DMS79 treated with DMSO at 0.1 percent for 48 hours (cell line): ENCODE measurements at regions not wholly inside any gene's neighbourhood (a gene's known extent, or its start where the extent isn't known, plus 50 kb on each side); places are given as distances from the start of the nearest gene placed in this dataset.
"Not testable (repeated sequence)": the region's sequence is repeated elsewhere in the genome, so short reads cannot be mapped to it uniquely, and the experiment has no call there.

Source experiments
- DNase-seq: peaks from one replicate; lab custom pipeline; 2025; lab: John Stamatoyannopoulos, UW

GRCh38 chr9:32172256-32172655 is 212.2 kb upstream of the ACO1 start:
- DNase-seq = no peak

DNA sequence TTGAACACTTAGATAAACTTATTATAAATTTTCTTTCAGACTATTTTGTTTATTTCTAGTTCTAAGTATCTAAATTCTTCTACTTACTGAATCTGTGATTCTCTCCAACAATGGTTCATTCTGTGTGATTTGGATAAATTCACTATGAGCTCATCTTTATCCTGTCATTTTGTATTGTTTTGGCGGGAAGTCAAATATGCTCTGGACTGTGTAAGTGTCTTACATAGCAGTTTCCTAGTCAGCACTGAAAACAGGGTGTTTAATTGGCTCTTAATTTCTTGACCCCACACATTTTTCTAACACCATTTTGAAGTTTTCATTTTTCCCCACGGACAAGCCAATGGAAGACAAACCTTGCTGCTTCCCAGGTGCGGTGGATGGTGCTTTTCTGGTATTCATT is 207.0 kb upstream of the ACO1 start:
- no peak for DNase-seq

DNA sequence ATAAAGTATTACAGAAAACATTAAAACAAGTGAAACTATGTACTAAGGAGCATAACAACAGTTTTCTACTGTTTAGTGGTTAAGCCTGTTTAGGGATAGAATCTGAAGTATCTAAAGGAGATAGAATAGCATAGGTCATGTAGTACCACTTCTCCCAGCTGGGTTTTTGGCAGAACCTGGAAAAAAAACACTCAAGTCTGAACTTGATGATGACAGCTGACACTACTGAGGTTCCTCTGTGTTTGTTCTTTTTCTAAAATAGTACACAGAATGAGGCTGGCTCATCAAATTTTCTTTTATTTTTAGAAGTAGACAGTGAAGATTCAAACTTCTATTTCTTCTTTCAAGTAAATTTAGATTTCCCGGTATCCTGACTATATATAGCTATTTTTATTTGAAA is 203.8 kb upstream of the ACO1 start:
- DNase-seq = no peak

- no peak for DNase-seq
These were observed 184.2 kb upstream of the ACO1 start for GRCh38 chr9:32200241-32200640.

- DNase-seq = no peak
These were observed 183.5 kb upstream of the ACO1 start for GRCh38 chr9:32200896-32201295.

GRCh38 chr9:32209164-32209563 is 175.3 kb upstream of the ACO1 start:
- DNase-seq = not testable (repeated sequence)

DNA sequence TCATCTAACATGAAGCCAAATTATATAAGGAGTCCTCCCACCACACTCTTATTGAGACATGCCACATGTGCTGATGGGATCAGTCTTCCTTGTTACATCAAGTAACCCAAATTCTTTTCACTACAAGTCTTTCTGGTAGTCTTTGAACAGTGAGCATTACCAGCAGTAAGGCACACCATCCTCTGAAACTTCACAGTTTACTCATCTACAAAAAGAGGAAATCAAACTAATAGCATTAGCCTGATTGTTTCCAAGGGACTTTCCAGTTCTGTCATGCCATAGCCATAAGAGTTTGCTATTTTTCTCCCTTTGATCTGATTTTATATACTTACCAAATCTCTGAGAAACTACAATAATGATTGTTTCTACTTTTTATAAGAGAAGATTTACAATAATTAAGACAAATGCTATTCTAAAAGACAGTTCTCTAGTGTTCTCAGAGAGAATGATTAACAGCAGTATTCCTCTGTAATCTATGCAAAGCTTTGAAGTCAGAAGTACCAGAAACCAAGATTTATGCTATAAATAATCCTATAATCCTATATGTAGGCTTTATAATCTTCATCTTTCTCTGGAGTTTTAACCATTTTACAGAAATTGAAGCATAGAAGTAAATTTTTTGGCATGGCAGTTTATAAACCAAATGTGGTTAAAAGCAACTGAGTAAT is 166.2 kb upstream of the ACO1 start:
- no peak for DNase-seq

DNA sequence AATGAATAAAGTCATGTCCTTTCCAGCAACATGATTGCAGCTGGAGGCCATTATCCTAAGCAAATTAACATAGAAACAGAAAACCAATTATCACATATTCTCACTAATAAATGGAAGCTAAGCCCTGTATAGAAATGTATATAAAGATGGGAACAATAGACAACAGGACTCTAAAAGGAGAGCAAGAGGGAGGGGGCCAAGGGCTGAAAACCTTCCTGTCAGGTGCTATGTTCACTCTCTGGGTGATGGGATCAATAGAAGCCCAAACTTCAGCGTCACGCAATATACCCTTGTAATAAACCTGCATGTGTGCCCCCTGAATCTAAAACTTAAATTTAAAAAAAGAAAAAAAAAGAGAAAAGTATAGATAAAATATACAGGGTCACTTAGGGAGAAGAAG is 163.7 kb upstream of the ACO1 start:
- no peak for DNase-seq

GRCh38 chr9:32234451-32234850 is 150.0 kb upstream of the ACO1 start:
- no peak for DNase-seq

DNA sequence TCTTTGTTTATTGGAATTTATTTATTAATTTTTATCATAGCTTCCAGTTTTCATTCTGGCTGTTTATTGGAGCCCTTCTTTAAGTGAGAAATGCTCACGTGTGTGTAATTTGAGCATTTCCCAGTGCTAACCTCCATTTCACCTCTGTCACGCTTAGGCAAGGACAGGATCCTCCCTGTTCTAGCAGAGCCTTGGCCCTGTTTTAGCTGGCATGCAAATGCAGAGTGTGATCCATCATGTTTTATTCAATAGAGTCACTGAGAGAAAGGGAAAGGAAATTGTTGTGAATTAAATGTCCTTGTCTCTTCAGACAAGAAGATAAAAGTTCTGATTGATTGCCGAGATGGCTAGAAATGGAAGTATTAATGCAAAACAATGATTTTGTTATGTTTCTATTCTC is 137.3 kb upstream of the ACO1 start:
- DNase-seq = no peak

DNA sequence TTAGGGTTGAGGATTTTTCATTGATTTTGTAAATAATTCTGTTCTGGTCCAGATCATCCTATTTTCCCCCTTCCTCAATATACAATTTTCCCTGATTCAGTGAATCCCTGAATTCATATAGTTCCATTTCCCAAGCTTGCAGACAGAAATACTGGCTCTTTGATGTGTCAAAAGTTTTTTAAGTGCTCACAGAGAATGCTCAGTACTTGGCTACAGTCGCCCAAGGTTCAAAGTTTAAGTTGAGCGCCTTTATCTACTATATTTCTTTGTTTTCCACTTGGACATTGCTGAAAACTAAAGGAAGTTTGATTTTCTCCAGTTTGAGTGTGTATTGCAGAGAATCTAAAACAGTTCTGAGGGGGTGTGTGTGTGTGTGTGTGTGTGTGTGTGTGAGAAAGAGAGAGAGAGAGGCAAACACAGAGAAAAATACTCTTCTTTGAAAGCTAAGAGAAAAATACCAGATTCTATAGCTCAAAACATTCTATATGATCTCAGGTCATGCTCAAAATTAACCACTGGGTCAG is 136.2 kb upstream of the ACO1 start:
- DNase-seq = no peak

- peak; percentile 8 for DNase-seq
These were observed 132.9 kb upstream of the ACO1 start for GRCh38 chr9:32251539-32251938.

- DNase-seq = no peak
These were observed 130.7 kb upstream of the ACO1 start for GRCh38 chr9:32253731-32254130.

GRCh38 chr9:32255026-32255425 is 129.4 kb upstream of the ACO1 start:
- DNase-seq = no peak

DNA sequence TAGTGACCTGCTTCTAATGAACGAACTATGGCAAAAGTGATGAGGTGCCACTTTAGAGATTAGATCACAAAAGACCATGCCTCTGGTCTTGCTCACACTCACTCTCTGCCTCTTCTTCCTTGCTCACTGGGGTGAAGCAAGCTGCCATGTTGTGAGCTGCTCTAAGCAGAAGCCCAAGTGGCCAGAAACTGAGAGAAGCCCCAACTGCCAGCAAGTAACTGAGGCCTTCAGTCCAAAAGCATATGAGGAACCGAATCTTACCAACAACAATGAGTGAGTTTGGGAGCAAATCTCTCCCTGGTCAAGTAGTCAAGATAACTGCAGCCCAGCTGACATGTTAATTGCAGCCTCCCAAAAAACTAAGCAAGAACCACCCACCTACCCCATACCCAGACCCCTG is 126.0 kb upstream of the ACO1 start:
- DNase-seq = no peak

DNA sequence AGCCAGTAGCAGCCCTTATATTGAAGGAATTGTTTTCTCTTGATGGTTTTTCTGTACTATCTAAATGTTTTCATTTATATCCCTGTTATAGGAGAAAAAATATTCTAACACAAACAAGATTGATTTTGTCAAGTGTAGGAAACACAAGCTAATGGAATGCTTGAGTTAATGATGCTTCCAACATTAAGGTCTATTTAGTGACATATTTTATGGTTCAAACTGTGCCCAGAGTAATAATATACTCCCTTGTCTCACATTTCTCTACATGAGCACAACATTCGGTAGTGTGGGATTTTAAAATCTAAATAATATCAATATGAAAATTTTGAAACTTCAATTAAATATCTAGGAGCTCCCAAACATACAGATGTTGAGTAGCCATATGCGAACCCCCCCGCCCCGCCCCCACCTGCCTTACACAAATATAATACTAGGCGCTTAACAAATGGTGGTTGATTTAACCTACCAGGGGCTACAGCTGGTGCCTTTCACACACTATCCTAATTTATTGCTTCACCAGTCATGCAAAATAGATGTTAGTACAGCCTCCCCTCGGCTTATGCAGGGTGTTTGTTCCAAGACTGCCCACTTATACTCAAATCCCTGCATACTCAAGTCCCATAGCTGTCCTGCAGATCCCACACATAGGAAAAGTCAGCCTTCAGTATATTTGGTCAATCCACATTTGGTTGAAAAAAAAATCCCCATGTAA is 124.1 kb upstream of the ACO1 start:
- DNase-seq = no peak

DNA sequence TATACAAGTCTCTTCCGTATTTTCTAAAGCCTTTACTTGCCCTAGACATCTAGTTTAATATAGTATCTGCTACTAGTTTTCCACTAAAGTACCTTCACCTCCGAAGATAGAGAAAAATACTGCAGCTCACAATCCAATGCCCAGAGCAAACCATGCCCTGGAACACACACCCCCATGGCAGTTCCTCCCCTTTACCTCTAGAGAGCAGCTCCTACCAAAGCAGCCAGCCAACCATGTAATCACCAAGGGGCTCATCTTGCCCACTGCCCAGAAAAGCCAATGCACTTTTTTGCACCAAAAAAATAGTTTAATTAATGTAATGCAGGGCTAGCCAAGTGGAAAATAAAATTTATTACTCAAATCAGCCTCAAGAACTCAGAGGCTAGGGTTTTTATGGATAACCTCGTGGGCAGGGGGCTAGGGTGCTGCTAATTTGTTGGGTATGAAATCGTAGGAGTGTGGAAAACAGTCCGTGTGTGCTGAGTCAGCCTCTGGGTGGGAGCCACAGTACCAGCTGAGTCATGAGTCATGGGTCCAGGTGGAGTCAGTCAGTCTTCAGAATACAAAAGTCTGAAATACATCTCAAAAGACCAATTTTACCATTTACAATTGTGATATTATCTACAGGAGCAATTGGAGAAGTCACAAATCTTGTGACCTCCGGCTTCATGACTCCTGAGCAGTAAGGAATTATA is 120.1 kb upstream of the ACO1 start:
- DNase-seq = no peak

DNA sequence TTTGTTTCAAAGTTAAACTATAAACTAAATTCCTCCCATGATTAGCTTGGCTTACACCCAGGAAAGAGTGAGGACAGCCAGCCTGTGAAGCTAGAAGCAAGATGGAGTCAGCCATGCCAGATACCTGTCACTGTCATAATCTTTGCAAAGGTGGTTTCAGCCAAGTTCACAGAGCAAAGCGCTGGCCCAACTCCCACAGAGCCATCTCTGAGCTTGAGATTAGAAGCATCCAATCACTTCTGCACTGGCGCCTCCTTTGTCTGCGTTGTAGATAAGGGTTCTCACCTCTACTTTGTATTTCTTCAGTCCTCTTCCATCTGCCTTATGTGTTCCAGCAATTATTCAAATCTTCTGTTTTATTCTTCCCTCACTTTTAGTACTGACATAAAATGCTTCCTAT is 119.4 kb upstream of the ACO1 start:
- no peak for DNase-seq

- DNase-seq = no peak
These were observed 105.5 kb upstream of the ACO1 start for GRCh38 chr9:32278991-32279390.

DNA sequence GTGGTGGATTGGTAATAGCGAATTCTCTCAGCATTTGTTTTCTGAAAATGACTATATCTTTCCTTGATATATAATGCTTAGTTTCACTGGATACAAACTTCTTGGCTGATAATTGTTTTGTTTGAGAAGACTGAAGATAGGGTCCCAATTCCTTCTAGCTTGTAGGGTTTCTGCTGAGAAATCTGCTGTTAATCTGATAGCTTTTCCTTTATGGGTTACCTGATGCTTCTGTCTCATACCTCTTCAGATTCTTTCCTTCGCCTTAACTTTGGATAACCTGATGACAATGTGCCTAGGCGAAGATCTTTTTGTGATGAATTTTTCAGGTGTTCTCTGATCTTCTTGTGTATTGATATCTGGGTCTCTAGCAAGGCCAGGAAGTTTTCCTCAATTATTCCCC is 94.7 kb upstream of the ACO1 start:
- no peak for DNase-seq

GRCh38 chr9:32291370-32291769 is 93.1 kb upstream of the ACO1 start:
- DNase-seq = no peak

DNA sequence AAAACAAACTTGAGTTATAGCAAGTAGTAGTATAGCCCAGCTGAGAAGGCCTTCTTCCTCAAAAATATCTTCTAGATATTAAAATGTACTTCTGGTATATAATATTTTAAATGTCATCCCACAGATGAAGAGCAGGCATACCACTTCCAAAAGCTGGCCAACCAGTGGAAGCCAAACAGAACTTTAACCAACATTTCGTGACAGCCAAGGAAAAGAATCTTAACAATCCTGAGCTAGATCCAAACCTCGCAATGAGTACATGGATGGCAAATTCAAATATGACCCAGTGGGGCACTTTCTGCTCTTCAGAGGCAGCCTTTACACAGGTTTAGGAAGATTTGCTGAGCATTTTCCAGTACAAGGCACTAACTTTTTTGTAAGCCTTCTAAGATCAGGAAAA is 91.8 kb upstream of the ACO1 start:
- DNase-seq = no peak

DNA sequence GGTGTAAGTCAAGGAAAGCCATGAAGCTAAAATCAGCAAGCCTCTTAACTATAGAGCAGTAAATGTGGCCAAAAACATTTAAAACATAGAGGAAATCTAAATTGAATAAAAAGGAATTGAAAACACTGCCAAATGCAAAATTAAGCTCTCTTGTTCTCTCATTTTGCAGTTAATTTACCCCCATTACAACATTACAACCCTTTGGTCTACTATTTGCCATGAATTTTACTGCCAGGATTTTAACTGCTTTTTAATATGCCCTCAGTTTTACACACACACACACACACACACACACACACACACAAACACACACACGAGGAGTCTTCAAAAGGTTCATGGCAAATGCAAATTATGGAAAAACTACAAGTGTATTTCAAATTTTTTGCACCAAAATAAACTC is 91.4 kb upstream of the ACO1 start:
- no peak for DNase-seq
